ENCODE measurements at regions not wholly inside any gene's neighbourhood (a gene's known extent, or its start where the extent isn't known, plus 50 kb on each side); places are given as distances from the start of the nearest gene placed in this dataset.

GRCh38 chr10:130742941-130743675 lies 568.4 kb downstream of the TCERG1L start:
- no peak for DNase-seq (ENCODE audit: low read depth, low spot score)
- no peak overlapping the region for H3K4me3 ChIP-seq (ENCODE audit: low read depth, low read length)
- TF ChIP-seq CTCF (IDR thresholded peaks at IDR 0.05; ENCODE audit: insufficient read depth, low read length, missing control alignments) = no peak
- ChIA-PET CTCF (no interaction called here), POLR2A (no interaction called here)

- H3K4me3 ChIP-seq (ENCODE audit: low read depth, low read length) = no peak overlapping the region
- TF ChIP-seq CTCF (IDR thresholded peaks at IDR 0.05; ENCODE audit: insufficient read depth, low read length, missing control alignments) = no peak
- ChIA-PET CTCF (no interaction called here), POLR2A (no interaction called here)
- DNase-seq (ENCODE audit: low read depth, low spot score) = no peak
These were observed 567.7 kb downstream of the TCERG1L start for GRCh38 chr10:130743751-130744271.

- ChIA-PET POLR2A (no interaction called here), CTCF (no interaction called here)
- no peak for TF ChIP-seq CTCF (IDR thresholded peaks at IDR 0.05; ENCODE audit: insufficient read depth, low read length, missing control alignments)
- H3K4me3 ChIP-seq (ENCODE audit: low read depth, low read length) = no peak overlapping the region
- no peak for DNase-seq (ENCODE audit: low read depth, low spot score)
These were observed 566.9 kb downstream of the TCERG1L start for GRCh38 chr10:130744631-130745030.

- no peak for DNase-seq (ENCODE audit: low read depth, low spot score)
- ChIA-PET CTCF (no interaction called here), POLR2A (no interaction called here)
- no peak overlapping the region for H3K4me3 ChIP-seq (ENCODE audit: low read depth, low read length)
- no peak for TF ChIP-seq CTCF (IDR thresholded peaks at IDR 0.05; ENCODE audit: insufficient read depth, low read length, missing control alignments)
These were observed 566.3 kb downstream of the TCERG1L start for GRCh38 chr10:130745251-130745650.

- ChIA-PET POLR2A (no interaction called here), CTCF (no interaction called here)
- H3K4me3 ChIP-seq (ENCODE audit: low read depth, low read length) = no peak overlapping the region
- no peak for DNase-seq (ENCODE audit: low read depth, low spot score)
- no peak for TF ChIP-seq CTCF (IDR thresholded peaks at IDR 0.05; ENCODE audit: insufficient read depth, low read length, missing control alignments)
These were observed 565.7 kb downstream of the TCERG1L start for GRCh38 chr10:130745821-130746220.

- POLR2A ChIA-PET = no interaction called here
- no peak for DNase-seq (ENCODE audit: low read depth, low spot score)
- H3K4me3 ChIP-seq (ENCODE audit: low read depth, low read length) = no peak overlapping the region
- CTCF ChIA-PET = no interaction called here
- no peak for TF ChIP-seq CTCF (IDR thresholded peaks at IDR 0.05; ENCODE audit: insufficient read depth, low read length, missing control alignments)
These were observed 565.2 kb downstream of the TCERG1L start for GRCh38 chr10:130746311-130746710.
